Body of pancreas (tissue), 4 donors: ENCODE measurements at regions not wholly inside any gene's neighbourhood (a gene's known extent, or its start where the extent isn't known, plus 50 kb on each side); places are given as distances from the start of the nearest gene placed in this dataset.

Source experiments
- CTCF ChIP-seq, 7 experiments: fragments of 450-650 bp in 4 of 7; fragments of 200-600 bp in 3 of 7; sonication (generic) in 3 of 7; IDR thresholded peaks; one replicate each; pipeline ENCODE4 v1.5.1; 2016 to 2019; ENCODE audit warnings: antibody characterized with exemption in 7 of 7
- POLR2A ChIP-seq, 3 donors: fragments of 450-650 bp; IDR thresholded peaks; one replicate each; pipeline ENCODE4 v1.6.1; 2016; ENCODE audit warnings: antibody characterized with exemption in 3 of 3, mild to moderate bottlenecking in 2 of 3

DNA sequence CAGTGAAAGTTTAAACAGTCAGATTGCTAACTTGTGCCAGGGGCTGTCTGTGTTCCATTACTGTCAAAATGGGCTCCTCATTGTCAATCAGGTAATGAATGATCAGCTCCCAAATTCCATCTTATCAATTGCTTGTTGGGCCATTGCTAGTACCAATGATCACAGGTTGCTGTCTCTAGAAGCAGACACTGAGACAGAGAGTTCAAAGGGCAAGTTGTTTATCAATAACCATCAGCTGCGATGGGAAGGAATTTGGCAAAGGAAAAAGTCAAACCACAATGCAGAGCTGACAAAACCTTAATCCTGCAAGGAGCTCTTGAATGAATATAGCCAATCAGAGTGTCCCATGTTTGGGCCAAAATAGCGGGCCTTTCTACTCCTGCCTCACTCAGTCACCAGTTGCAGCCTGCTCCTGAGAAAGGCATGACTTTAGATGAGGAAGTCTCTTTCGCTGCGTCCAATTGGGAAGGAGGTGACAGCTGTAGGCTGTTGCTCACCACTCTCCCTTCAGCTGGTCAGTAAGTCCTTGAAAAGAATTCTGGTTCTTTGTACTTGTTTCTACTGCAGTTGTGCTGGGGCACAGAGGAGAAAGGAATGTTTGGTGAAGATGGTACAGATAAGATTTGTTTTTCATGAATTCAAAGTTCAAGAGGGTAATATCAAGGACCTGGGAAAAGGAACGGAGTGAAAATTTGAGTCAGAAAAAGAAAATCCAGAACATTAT lies 179.2 kb upstream of the PDE3A start:
- TF ChIP-seq CTCF (IDR thresholded peaks at IDR 0.05) (no peak), POLR2A (IDR thresholded peaks at IDR 0.05) (no peak)
